Body of pancreas (tissue), 4 donors: ENCODE measurements at regions not wholly inside any gene's neighbourhood (a gene's known extent, or its start where the extent isn't known, plus 50 kb on each side); places are given as distances from the start of the nearest gene placed in this dataset.

Experiments used
- CTCF ChIP-seq, 7 experiments: fragments of 450-650 bp in 4 of 7; fragments of 200-600 bp in 3 of 7; sonication (generic) in 3 of 7; IDR thresholded peaks; one replicate each; pipeline ENCODE4 v1.5.1; 2016 to 2019; ENCODE audit warnings: antibody characterized with exemption in 7 of 7
- POLR2A ChIP-seq, 3 donors: fragments of 450-650 bp; IDR thresholded peaks; one replicate each; pipeline ENCODE4 v1.6.1; 2016; ENCODE audit warnings: antibody characterized with exemption in 3 of 3, mild to moderate bottlenecking in 2 of 3

- TF ChIP-seq CTCF (IDR thresholded peaks at IDR 0.05), result no peak
- no peak for TF ChIP-seq POLR2A (IDR thresholded peaks at IDR 0.05)
Measured at GRCh38 chr20:43320536-43320935, 130.8 kb upstream of the PTPRT start.
